ENCODE measurements at regions not wholly inside any gene's neighbourhood (a gene's known extent, or its start where the extent isn't known, plus 50 kb on each side); places are given as distances from the start of the nearest gene placed in this dataset.
"Not testable (repeated sequence)": the region's sequence is repeated elsewhere in the genome, so short reads cannot be mapped to it uniquely, and the experiment has no call there.

- not testable (repeated sequence) for DNase-seq
Measured at GRCh38 chr2:156254637-156255067, 77.9 kb downstream of the NR4A2 start.

DNA sequence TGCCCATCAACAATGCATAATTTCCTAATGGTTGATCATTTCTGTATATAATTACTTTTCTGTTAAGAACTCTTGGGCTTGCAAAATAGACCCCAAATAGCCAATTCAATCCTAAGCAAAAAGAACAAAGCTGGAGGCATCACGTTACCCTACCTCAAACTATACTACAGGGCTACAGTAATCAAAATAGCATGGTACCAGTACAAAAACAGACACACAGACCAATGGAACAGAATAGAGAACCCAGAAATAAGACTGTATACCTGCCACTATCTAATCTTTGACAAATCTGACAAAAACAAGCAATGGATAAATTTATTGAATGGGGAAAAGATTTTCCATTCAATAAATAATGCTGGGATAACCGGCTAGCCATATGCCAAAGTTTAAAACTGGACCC is 78.8 kb downstream of the NR4A2 start:
- no peak for DNase-seq

- DNase-seq, result no peak
Measured at GRCh38 chr2:156242874-156243273, 89.6 kb downstream of the NR4A2 start.

GRCh38 chr2:156237558-156237957 is 95.0 kb downstream of the NR4A2 start:
- DNase-seq, result no peak

DNA sequence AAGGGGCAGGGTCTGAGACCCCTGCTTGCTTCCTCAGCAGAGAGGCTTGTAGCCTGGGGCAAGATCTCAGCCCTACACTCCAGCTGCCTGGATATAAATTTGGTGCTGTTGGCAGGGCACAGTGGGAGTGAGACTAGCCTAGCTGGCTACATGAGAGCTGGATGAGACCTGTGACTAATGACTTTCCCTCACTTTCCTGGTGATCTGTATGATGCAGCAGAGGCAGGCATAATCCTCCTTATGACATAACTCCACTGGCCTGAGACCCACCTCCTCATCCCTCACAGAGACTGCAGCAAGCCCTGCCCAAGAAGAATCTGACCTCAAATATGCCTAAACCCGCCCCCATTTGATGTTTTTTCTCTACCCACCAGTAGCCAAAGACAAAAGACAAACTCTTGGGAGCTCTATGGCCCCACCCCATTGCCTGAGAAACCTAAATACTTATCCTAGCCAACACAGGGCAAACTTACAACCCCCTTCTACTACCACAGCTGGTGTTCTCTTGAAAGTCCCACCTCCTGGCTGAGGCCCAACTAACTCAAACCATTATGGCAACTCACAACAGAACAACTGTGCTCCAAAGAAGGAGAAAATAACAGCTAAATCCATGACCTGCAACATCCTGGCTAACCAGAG is 102.7 kb downstream of the NR4A2 start:
- no peak for DNase-seq

- not testable (repeated sequence) for DNase-seq
Measured at GRCh38 chr2:156223328-156223727, 109.2 kb downstream of the NR4A2 start.

- DNase-seq, result no peak
Measured at GRCh38 chr2:156221703-156222102, 110.8 kb downstream of the NR4A2 start.

- no peak for DNase-seq
Measured at GRCh38 chr2:156219491-156220100, 112.9 kb downstream of the NR4A2 start.

- DNase-seq, result no peak
Measured at GRCh38 chr2:156215656-156216055, 116.9 kb downstream of the NR4A2 start.

DNA sequence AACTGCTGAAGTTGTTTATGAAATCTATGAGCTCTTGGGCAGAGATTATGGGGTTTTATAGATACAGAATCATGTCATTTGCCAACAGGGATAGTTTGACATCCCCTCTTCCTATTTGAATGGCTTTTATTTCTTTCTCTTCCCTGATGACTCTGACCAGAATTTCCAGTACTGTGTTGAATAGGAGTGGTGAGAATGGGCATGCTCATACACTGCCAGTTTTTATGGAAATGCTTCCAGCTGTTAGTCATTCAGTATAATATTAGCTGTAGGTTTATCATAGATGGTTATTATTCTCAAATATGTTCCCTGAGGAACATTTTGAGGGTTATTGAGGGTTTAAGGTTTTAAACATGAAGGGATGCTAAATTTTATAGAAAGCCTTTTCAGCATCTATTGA is 121.2 kb downstream of the NR4A2 start:
- no peak for DNase-seq

DNA sequence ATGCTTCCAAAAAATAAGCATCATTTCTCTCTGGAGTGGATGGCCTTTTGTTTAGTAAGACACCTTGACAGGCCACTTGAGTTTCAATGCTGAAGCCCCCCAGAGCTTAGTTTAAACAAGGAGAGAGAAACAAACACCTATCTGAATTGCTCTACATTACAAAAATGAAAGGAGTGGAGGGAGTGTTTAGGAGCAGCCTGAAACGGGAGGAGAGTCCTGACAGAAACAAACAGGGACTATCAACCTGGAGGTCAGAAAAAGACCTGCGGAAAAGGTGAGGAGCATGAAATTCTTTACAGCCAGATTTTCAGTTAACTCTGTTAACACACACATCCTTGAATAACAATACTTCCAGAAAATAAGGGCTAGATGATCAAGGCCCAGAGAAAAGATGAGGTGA is 126.2 kb downstream of the NR4A2 start:
- DNase-seq, result no peak

- no peak for DNase-seq
Measured at GRCh38 chr2:156199588-156199987, 132.9 kb downstream of the NR4A2 start.

GRCh38 chr2:156196031-156196430 is 136.5 kb downstream of the NR4A2 start:
- no peak for DNase-seq

DNA sequence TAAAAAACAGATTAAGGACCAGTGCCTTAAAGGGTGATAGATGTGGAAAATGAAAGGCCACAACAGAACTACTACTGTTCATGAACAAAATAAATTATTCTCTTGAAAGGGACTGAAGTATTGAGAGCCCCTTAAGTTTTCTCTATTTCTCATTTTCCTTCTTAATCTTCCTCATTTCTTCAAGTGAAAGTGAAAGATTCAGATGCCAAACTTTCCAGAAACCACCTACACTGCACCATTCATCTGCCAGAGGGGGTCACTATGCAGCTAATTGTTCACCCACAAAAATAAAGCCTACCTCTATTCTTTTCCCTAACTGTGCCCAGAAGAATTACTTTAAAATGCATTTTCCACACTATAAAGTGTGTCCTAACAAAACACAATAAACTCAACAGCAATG is 140.1 kb downstream of the NR4A2 start:
- no peak for DNase-seq

- no peak for DNase-seq
Measured at GRCh38 chr2:156191527-156191926, 141.0 kb downstream of the NR4A2 start.

- no peak for DNase-seq
Measured at GRCh38 chr2:156190517-156190916, 142.0 kb downstream of the NR4A2 start.

- no peak for DNase-seq
Measured at GRCh38 chr2:156189584-156189983, 142.9 kb downstream of the NR4A2 start.

GRCh38 chr2:156189143-156189542 is 143.4 kb downstream of the NR4A2 start:
- no peak for DNase-seq

GRCh38 chr2:156182132-156182531 is 150.4 kb downstream of the NR4A2 start:
- peak; percentile 63 for DNase-seq

DNA sequence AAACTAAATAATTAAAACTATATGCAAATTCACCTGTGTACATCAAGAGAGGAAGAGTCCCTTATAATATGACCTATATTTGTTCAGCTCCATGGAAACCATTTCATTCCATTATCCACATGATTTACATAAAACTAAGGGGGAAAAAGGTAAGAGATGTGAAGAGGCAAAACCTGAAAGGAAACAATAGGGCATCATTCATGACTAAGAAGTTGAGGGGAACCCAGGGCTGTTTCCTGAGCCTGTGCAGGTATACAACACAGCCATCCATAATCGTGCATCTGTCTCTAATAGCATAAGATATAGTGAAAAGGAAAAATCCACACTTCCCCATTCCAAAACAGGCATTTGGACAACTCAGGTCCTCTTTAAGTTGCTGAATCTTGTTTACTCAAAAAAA is 151.3 kb downstream of the NR4A2 start:
- no peak for DNase-seq

GRCh38 chr2:156177654-156178053 is 154.9 kb downstream of the NR4A2 start:
- no peak for DNase-seq

GRCh38 chr2:156175946-156176345 is 156.6 kb downstream of the NR4A2 start:
- DNase-seq, result no peak

DNA sequence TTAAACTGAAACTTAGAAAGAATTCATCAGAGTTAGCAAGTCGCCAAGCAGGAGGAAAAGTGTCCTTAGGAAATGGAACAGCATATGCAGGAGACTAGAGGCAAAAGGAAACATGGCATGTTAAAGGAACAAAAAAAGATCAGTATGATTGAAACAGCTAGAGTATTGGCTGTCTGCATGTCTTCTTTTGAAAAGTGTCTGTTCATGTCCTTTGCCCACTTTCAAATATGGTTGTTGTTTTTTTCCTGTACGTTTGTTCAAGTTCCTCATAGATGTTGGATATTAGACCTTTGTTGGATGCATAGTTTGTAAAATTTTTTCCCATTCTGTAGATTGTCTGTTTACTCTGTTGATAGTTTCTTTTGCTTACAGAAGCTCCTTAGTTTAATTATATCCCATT is 161.6 kb downstream of the NR4A2 start:
- no peak for DNase-seq

GRCh38 chr2:156165742-156166141 is 166.8 kb downstream of the NR4A2 start:
- no peak for DNase-seq

Measured in right lung (tissue), 2 donors.